ENCODE measurements at regions not wholly inside any gene's neighbourhood (a gene's known extent, or its start where the extent isn't known, plus 50 kb on each side); places are given as distances from the start of the nearest gene placed in this dataset.
"Not testable (repeated sequence)": the region's sequence is repeated elsewhere in the genome, so short reads cannot be mapped to it uniquely, and the experiment has no call there.

DNA sequence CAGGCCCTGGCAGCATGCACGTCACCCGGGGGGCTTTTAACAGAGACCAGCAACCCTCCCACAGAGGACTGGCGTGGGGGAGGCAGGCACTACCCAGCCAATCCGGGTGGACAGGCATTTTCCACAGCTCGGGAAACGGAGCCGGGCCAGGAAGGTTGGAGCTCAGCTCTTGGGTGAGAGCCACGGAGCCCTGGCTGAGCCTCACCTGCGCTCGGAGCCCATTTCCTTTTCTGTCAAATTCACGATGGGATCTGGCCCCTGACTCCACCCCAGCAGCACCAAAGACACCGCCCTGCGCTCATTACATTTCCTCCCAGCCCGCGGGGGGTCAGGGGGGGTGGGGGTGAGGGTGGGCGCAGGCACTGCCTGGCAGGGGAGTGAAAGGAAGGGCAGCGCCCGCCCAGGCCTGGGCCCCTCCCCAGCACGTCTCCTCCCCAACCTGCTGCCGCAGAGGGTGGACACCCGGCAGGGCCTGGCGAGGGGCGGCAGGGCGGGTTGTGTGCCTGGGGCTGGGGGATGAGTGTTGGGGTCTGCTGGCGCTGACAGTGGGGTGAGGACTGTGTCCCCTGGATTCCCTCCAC lies 145.4 kb downstream of the LAT start:
- DNase-seq (ENCODE audit: low spot score) = not testable (repeated sequence)

DNA sequence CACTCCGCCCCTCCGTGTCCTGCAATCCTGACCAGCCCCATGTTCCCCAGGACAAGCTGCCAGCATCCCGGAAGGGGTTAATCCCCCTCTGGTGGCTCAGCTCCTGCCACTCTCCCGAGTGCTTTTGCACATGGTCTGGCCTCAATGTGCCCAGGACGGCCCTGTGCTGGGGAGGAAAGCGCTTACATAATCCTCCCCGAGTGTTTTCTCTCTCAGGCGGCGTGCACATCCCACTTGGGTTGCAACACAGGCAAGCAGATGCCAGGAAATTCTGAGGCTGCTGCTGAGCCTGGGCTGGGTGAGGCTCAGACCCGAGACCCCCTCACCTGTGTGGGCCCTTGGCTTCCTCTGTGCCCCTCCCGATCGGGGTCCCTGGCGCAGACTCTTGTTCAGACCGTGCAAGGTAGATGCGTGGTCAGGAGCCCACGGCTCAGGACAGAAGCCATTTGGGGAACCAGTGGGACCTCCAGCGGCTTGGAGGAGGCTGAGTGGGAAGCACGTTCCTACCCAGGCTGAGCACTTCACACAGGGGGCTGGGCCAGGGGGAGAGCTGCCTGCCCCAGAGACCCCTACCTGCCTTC lies 144.7 kb downstream of the LAT start:
- DNase-seq (ENCODE audit: low spot score) = not testable (repeated sequence)

DNA sequence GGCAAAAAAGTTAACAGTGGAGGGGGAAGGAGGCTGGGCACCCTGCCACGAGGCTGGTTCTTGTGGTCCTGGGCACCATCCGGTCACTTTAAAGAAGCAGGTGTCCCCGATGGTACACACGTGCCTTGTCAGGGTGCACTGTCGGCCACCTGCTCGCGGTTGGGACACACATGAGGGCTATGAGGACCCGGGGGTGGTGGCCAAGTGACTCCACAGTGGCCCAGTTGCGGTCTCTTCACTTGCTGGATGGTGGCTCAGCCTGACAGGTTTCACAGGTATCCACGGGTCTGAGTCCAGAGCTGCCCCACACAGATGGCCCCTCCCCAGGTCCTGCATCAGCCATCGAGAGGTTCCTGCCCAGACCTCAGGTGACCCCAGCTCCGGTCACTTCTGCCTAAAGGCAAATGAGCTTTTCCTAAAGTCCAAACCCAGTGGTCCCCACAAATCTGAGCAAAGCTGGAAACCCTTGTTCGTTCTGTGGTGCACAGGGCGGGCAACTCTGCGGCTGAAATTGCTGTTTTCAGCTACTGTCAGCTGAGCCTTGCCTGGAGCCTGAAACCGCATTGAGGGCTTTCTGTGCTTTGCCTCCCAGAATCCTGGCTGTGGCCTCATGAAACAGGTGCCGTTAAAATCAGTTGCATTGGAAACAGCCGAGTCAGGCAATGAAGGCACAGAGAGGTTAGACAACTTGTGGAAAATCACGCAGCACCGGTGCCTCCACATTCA lies 144.0 kb downstream of the LAT start:
- not testable (repeated sequence) for DNase-seq (ENCODE audit: low spot score)

DNA sequence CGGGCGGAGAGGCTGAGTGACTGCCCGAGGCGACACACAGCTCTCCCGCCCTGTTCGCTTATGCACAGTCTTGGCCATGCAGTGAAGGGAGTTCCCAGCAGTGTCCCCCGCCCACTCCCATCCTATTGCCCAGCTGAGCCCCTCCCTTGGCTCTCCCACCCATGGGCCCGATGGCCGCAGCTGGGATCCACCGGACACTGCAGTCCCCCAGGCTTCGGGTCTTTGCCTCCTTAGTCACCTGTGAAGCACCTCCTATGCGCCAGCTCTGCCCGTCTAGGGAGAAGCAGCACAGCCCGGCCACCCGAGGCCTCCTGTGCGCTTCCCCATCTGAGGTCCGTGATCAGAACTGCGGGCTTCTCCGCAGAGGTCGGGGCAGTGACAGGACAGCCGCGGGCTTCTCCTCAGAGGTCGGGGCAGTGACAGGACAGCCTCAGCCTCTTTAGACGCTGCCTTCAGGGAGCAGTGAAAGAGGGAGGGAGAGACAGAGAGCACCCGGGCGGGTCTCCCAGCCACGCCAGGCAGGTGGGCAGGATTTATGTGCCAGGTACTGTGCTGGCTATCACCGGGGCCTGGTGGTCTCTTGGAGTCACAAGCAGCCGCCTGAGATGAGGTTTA lies 143.1 kb downstream of the LAT start:
- not testable (repeated sequence) for DNase-seq (ENCODE audit: low spot score)

DNA sequence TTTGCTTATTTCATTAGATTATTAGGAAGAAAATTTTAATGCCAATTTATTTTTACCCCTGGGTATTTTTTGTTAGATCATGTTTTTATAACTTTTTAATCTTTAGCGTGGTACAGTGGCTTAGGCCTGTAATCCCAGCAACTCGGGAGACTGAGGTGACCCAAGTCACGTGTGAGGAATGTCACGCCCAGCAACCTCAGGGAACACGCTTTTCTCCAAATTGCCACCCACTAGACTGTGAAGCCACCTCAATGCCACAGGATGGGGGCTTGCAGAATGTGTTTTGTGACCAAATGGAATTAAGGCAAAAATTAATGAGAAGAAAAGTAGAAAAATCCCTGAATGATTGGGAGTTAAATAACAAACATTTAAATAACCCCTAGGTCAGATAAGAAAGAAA lies 141.8 kb downstream of the LAT start:
- DNase-seq (ENCODE audit: low spot score) = no peak

DNA sequence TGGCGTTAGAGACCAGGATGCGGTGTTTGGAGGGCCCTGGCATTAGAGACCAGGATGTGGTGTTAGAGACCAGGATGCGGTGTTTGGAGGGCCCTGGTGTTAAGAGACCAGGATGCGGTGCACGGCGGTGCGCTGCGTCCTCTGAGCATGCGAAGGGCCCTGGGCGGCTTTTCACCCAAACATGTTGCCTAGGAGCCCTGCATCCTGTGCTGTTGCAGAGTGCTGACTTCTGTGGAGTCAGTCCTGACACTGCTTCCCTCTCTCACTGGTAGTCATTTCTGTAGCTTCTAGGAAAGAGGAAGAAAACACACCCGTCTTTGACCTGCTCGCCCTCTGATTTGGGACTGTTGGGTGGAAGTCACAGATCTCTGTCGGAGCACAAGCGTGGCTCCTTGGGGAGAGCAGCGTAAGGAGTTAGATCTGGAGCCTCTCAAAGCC lies 141.2 kb downstream of the LAT start:
- no peak for DNase-seq (ENCODE audit: low spot score)

DNA sequence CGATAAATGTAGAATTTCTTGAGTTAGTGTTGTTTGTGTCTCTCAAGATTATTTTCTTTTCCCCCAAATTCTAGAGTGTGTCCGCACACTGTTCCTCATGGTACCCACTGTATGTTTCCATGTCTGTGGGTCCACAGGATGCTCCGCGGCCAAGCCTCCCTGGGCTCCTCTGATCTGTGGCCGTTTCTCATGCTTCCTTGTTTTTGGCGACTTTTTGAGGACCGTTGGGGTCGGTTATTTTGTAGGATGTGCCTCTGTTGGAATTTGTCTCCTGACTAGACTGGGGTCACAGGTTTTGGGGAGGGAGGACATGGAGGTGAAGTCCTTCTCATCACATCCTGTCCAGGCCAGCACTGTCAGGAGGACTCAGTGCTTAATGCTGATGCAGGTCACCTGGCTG lies 140.0 kb downstream of the LAT start:
- DNase-seq (ENCODE audit: low spot score) = no peak

DNA sequence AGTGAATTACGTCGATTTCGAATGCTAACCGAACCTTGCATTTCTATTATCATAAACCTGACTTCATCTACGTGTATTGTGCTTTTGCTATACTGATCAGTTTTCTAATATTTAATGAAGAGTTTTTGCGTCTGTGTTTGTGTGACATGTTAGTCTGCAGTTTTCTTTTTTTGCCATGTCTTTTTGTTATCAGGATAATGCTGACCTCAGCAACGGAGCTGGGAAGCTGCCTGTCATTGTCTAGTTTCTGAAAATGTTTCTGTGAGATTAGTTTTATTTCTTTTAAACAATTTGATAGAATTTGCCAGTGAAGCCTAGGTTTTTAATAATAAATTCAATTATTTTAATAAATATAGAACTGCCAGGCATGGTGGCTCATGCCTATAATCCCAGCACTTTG lies 139.3 kb downstream of the LAT start:
- DNase-seq (ENCODE audit: low spot score) = not testable (repeated sequence)

DNA sequence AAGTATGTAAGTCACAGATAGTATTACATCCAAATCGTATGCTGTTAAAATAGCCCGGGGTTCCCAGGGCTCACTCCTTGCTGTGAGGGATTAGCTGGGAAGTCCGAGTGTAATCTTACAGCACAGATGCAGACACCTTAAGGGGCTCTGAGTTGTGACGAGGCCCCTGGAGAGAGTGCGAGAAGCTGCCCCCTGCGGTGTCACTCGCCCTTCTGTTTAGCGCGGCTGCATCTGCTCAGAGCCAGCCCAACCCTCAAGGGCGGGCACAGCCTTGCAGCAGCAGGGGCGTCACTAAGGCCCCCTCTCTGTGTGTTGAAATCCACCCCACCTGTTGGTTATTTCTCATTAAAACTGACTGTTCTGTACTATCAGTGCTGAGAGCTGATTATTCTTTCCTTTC lies 135.8 kb downstream of the LAT start:
- not testable (repeated sequence) for DNase-seq (ENCODE audit: low spot score)

DNA sequence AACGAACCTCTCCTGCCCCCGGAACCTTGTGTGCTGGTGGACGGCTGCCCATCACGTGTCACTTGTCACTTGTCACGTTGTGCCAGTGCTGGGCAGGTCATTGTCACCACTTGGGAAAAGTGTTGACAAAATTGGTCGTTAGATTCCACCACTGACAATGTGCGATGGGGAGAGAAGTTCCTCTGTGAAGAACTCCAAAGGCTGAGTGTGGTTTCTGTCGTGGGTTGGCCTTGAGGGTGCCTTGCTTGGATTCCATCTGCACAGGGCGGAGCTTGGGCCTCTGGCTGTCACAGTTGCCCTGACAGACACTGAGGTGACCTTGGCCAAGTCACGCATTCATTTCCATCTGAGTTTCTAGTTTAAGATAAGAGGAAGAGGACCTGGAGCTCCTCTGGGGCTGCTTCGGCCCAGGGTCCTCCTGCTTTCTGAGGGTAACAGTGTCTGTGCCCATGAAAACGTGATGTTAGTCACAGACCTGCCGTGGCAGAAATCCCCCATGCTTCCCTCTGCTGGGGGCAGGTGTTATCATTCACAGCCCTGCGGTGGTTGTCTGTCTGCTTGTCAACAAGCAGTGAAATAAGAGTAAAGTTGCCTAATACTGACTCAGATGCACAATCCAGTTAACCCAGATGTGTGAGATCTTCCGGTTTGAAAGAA lies 133.6 kb downstream of the LAT start:
- not testable (repeated sequence) for DNase-seq (ENCODE audit: low spot score)

DNA sequence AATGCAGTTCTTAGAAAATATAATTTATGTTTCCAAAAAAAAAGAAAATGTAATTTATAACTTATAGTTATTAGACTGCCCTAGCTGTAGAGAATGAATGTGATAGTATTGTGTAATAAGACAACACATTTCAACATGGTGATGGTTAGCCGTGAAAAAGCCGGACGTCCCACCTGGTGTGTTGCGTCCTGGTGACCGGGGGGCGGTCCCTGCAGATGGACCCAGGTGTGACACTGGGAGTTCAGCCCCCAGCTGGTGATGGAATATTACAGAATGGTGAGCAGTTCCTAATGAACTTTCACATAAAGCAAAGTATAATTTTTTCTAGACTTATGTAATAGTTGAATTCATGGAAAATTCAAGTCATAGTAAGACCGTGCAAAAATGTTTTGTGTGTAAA lies 132.8 kb downstream of the LAT start:
- no peak for DNase-seq (ENCODE audit: low spot score)

DNA sequence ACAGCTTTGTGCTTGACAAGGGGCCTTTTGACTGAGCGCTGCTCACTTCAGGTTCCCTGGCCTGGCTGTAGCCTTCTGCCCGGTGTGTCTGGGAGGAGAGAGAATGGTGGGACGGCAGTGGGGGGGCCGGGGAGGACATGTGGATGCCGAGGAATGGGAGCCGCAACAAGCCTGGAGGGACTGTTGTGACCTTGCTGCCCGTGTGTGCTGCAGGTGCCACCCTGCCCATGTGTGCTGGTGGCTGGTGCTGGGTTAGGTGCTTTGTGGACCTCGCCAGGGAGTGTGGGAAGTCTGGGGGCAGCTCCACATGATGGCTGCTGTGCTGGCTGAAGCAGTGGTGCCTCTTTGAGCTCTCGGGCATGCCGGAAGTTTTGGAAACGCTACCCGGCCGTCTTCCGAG lies 132.1 kb downstream of the LAT start:
- no peak for DNase-seq (ENCODE audit: low spot score)

DNA sequence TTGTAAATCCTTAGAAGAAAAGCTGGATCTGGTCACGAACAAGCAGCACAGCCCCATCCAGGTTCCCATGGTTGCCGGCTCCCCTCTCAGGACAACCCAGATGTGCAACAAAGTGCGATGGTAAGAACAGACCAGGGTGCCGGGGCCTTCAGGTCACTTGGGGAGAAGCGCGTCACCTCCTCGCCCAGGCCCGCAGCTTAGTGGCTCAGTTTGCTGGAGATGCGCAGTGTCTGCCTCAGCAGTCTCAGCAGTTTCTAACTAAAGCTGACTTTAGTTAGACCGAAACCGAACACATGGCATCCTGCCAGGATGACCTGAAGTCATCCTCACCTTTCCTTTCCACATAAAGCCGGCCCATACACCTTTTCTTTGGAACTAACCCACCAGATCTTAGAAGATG lies 131.4 kb downstream of the LAT start:
- DNase-seq (ENCODE audit: low spot score) = not testable (repeated sequence)

DNA sequence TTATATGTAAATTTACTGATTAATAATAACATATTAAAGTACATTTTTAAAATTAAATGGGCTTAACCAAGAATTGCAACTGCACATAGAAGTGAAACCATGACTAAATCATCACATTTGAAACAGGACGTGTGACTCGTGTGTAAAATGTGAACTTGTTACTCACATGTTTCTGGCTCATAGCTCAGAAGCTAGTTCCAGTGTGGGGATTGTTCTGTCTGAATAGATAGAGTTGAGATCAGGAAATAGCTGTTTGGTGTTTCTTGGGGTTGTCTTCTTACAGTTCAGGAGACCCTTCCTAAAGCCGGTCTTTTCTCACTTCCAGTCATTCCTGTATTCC lies 130.9 kb downstream of the LAT start:
- DNase-seq (ENCODE audit: low spot score) = not testable (repeated sequence)

DNA sequence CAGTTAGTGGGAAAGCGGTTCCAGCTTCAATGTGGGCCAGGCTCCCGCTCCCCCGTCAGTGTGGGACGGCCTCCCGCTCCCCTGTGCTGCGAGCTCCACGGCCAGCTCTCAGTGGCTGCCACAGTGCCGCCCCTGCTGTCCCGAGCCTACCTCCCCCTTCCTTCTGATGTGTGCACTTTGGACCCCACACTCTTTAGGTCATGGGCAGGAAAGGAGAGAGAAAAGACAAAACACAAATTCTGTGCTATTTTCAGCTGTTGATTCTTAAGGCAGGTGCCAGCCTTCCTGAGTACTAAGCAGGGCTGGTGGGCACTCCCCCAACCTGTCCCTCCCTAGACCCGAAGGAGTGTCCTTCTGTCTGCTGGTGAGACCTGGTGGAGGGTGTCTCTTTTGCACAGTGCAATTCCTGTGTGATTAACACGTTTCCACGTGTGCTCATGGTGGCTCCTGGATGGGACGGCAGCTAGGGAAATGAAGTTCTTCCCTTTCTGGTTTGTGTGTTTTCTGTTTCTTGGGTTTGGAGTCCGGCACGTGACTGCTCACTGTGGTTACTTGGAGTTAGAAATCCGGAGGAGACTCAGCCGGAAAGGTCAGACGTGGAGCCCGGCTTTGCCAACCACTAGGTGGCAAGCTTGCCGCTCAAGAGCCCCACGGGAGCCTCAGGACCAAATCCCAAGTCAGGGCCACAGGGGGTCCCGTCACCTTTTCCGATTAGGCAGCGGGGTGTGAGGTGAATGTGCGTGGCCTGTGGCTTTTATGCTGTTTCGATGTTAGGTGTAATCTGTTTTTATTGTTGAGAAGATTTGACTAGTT lies 130.3 kb downstream of the LAT start:
- DNase-seq (ENCODE audit: low spot score) = peak; percentile 36

DNA sequence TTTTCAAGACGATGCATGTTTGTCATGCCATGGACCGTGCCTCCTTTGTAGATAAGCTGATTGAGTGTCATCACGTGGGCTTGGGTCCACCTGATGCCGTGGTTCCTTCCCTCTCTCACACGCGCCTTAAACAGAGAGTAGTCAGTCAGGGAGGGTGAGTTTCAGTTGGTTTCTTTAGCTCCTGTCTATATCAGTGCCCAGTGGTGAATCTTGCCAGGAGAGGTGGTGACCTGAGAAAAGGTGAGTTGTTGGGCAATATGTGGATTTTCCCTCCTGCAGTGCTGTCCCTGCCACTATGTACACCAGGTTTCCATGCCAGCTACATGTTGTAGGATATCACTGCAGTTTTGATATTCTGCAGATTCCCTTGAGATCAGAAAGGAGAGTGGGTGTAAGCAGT lies 129.7 kb downstream of the LAT start:
- DNase-seq (ENCODE audit: low spot score) = no peak

DNA sequence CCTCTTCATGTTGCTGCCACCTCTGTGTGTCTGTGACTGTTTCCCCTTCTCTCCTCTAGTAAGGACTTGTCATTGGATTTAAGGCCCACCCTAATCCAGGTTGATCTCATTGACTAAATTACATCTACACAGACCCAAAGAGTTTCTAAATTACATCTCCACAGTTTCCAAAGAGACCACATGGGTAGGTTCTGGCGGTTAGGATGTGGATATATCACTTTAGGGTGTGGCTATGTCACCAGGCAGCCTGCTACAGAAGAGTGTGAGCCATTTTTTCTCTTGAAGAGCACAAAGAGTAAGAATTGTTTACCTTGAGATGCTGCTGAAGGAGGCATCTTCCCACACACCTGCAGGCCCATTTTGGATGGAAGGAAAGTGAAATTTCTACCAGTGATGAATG lies 128.6 kb downstream of the LAT start:
- DNase-seq (ENCODE audit: low spot score) = not testable (repeated sequence)

DNA sequence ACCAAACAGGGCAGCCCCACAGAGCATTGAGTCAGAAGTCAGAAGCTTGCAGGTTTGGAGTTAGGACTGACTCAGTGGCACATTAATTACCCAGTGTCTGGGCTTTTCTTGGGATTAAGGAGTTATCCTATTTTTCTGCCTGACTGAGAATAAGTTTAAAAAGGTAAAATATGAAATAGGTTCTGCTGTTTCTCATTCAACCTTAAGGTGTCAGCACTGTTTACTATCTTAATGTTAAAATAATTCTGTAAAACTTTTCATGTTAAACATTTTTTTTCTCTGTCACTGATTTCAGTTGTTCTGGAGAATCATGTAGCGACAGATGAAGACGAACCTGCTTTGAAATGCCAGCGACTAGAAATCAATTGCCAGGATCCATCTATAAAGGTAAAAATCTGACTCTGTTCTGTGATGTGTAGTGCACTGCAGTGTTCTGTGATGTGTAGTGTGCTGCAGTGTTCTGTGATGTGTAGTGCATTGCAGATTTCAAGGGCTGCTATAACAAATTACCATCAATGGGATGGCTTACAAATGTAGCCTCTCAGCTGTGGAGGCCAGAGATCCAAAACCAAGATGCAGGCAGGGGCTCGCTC lies 128.0 kb downstream of the LAT start:
- no peak for DNase-seq (ENCODE audit: low spot score)

DNA sequence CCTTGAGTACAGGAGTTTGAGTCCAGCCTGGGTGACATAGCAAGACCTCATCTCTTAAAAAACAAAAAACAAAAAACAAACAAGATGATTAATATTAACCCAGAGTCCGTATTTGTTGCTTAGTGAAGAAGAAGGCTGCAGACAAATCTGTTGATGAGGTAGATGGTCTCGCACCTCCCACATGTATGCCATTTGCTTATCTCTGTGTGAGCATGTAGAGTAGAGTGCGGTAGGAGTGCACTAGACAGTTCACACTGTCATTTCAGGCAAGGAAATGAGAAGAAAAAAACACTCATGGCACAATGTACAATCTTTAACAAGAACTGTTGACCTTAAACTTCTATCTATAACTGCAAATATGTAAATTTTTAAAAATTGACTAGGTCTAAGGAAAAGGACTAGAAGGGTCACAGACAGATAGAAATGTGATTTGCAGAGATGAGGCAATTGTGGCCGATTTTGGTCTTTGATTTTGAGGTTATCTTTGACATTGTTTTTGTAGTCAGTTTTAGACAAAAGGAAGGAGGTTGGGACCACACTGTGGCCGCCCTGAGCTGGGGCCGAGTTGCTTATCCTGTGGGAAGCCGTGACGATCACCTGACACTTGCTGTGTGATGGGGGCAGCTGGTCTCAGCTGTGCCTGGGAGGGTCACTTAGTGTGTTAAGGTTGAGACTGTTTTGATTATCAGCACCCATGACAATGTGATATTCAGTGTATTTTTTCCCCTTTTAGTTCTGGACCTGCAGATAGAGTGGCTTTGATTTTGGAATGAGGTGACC lies 127.2 kb downstream of the LAT start:
- not testable (repeated sequence) for DNase-seq (ENCODE audit: low spot score)

DNA sequence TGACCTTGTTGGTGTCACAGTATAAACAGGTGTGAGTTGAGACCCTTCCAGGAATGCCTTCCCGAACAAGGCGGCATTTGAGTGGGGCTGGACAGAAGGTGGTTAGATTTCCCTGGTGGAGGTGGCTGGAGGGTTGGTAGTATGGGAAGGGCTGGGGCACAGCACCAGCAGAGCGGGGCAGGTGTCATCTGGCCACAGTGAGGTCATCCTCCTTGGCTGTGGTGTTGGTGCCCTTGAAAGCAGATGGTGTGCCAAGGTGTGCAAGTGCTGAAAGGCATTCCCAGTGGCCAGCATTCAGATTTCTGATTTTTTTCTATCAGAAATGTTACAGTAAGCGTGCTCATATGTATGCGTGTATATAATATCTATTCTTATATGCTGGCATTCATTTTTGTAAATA lies 126.6 kb downstream of the LAT start:
- no peak for DNase-seq (ENCODE audit: low spot score)

All from globus pallidus (tissue), 1 donor.